Astrocyte (in vitro differentiated cells and primary cell): ENCODE measurements at regions not wholly inside any gene's neighbourhood (a gene's known extent, or its start where the extent isn't known, plus 50 kb on each side); places are given as distances from the start of the nearest gene placed in this dataset.

Experiments used
- EZH2 ChIP-seq: IDR thresholded peaks from 2 replicates; pipeline ENCODE4 v1.6.1; 2012; ENCODE audit warnings: mild to moderate bottlenecking, low read length, inconsistent platforms; ENCODE audit not compliant: insufficient read depth
- TF ChIP-seq, protein P1 (sequence below): IDR thresholded peaks from 2 replicates; pipeline ENCODE4 v1.5.1; 2011; ENCODE audit warnings: low read depth, mild to moderate bottlenecking, inconsistent platforms, low read length, moderate library complexity; ENCODE audit not compliant: insufficient read depth

DNA sequence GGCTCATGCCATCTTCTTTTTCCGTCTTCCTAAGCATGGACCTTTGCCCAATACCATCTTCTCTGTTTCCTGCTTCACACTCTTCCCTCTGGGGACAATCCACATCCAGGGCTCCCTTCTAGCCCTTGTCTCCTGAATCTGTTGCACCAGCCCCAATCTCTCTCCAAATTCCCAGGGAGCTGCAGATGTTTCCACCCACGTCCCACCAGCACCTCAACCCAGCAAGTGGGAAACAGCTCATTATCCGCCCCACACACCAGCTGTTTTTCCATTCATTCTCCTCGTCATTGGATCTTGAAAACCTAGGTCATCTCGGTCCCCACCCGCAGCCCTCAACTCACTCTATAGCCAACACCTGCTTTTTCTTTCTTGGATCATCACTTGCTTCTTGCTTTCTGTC lies 185.0 kb upstream of the CDYL start:
- TF ChIP-seq, protein P1, sequence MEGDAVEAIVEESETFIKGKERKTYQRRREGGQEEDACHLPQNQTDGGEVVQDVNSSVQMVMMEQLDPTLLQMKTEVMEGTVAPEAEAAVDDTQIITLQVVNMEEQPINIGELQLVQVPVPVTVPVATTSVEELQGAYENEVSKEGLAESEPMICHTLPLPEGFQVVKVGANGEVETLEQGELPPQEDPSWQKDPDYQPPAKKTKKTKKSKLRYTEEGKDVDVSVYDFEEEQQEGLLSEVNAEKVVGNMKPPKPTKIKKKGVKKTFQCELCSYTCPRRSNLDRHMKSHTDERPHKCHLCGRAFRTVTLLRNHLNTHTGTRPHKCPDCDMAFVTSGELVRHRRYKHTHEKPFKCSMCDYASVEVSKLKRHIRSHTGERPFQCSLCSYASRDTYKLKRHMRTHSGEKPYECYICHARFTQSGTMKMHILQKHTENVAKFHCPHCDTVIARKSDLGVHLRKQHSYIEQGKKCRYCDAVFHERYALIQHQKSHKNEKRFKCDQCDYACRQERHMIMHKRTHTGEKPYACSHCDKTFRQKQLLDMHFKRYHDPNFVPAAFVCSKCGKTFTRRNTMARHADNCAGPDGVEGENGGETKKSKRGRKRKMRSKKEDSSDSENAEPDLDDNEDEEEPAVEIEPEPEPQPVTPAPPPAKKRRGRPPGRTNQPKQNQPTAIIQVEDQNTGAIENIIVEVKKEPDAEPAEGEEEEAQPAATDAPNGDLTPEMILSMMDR, result no peak
- no peak for TF ChIP-seq EZH2
